Endothelial cell of umbilical vein (primary cell): ENCODE measurements at regions not wholly inside any gene's neighbourhood (a gene's known extent, or its start where the extent isn't known, plus 50 kb on each side); places are given as distances from the start of the nearest gene placed in this dataset.

Experiments
- BruUV-seq: library from RNA; stranded (reverse); fragments of 400-500 nt; replicated peaks from 2 replicates; lab custom pipeline; 2021; lab: Mats Ljungman, UMichigan
- CTCF ChIA-PET: fragments of 300-600, 350-600 bp; sonication (Branson Sonifier 250); formaldehyde crosslinking; loops from one replicate; lab custom pipeline; 2021; ENCODE audit warnings: antibody characterized with exemption, inconsistent platforms; lab: Charles Lee
- POLR2A ChIA-PET: fragments of 300-600, 350-600 bp; sonication (Branson Sonifier 250); formaldehyde crosslinking; loops from one replicate; lab custom pipeline; 2021; ENCODE audit warnings: antibody characterized with exemption, inconsistent platforms; lab: Charles Lee
- DNase-seq: peaks from one replicate; pipeline ENCODE4 v3.0.0-alpha.2; 2011; ENCODE audit warnings: low read depth, low spot score
- FAIRE-seq: peaks from 2 replicates; lab custom pipeline; 2011; peaks lifted over from hg19 to GRCh38; lab: Jason Lieb, UNC
- H2AFZ ChIP-seq: 2 replicates; pipeline ENCODE4 v1.6.0; 2012; ENCODE audit warnings: low read depth, low read length, control low read depth, inconsistent platforms
- H3K27ac ChIP-seq: 2 replicates; pipeline ENCODE4 v1.5.1; 2011; ENCODE audit warnings: low read depth, mild to moderate bottlenecking, control low read depth, low read length, moderate library complexity; ENCODE audit not compliant: insufficient read depth
- H3K27me3 ChIP-seq, 2 experiments: 2 replicates each; pipeline versions ENCODE4 v1.6.0 to v1.6.1; 2011; ENCODE audit warnings: low read length in 2 of 2, mixed read lengths in 1 of 2; ENCODE audit not compliant: control insufficient read depth in 2 of 2, insufficient read depth in 2 of 2
- H3K36me3 ChIP-seq, 2 experiments: 2 replicates in 1 of 2; 3 replicates in 1 of 2; pipeline ENCODE4 v1.5.1; 2011; ENCODE audit warnings: low read length in 2 of 2, mild to moderate bottlenecking in 1 of 2, moderate library complexity in 1 of 2; ENCODE audit not compliant: control insufficient read depth in 2 of 2, insufficient read depth in 2 of 2; ENCODE audit errors: extremely low read depth in 1 of 2
- H3K4me1 ChIP-seq: 3 replicates; pipeline ENCODE4 v1.5.1; 2011; ENCODE audit warnings: mild to moderate bottlenecking, low read length; ENCODE audit not compliant: control insufficient read depth, insufficient read depth; ENCODE audit errors: extremely low read depth
- H3K4me2 ChIP-seq: 2 replicates; pipeline ENCODE4 v1.6.1; 2011; ENCODE audit warnings: low read length, control low read depth, mixed read lengths; ENCODE audit not compliant: insufficient read depth
- H3K4me3 ChIP-seq, 3 experiments: fragments of 200-600 bp in 1 of 3; sonication (generic), shearing (Covaris generic) in 1 of 3; replicated peaks in 1 of 3; 2 replicates each; pipeline ENCODE4 v1.5.1; 2011 to 2016; ENCODE audit warnings: control low read depth in 3 of 3, low read length in 3 of 3, mild to moderate bottlenecking in 2 of 3, inconsistent platforms in 1 of 3, low read depth in 1 of 3, moderate library complexity in 1 of 3; ENCODE audit not compliant: insufficient read depth in 1 of 3
- H3K79me2 ChIP-seq: 2 replicates; pipeline ENCODE4 v1.6.0; 2012; ENCODE audit warnings: low read length, inconsistent platforms; ENCODE audit not compliant: control insufficient read depth, insufficient read depth
- H3K9ac ChIP-seq: replicated peaks from 2 replicates; pipeline ENCODE3; 2011; ENCODE audit warnings: low read length, control low read depth; ENCODE audit not compliant: insufficient read depth; ENCODE audit errors: extremely low read depth
- H3K9me1 ChIP-seq: replicated peaks from 3 replicates; pipeline ENCODE4 v1.6.0; 2011; ENCODE audit warnings: mild to moderate bottlenecking, low read length; ENCODE audit not compliant: control insufficient read depth, insufficient read depth; ENCODE audit errors: extremely low read depth
- H3K9me3 ChIP-seq: replicated peaks from 2 replicates; pipeline ENCODE4 v1.5.1; 2012; ENCODE audit warnings: low read length, inconsistent platforms; ENCODE audit not compliant: control insufficient read depth, insufficient read depth
- H4K20me1 ChIP-seq: replicated peaks from 2 replicates; pipeline ENCODE3; 2011; ENCODE audit warnings: mild to moderate bottlenecking, low read length; ENCODE audit not compliant: control insufficient read depth, insufficient read depth; ENCODE audit errors: extremely low read depth
- EZH2 ChIP-seq: IDR thresholded peaks from 2 replicates; pipeline ENCODE4 v1.6.1; 2012; ENCODE audit warnings: borderline replicate concordance, low read depth, mild to moderate bottlenecking, moderate library complexity, low read length, inconsistent platforms; ENCODE audit not compliant: severe bottlenecking
- FOS ChIP-seq: IDR thresholded peaks from 2 replicates; pipeline ENCODE4 v1.6.1; 2011; ENCODE audit warnings: mild to moderate bottlenecking, low read length, moderate library complexity, borderline replicate concordance; ENCODE audit not compliant: insufficient read depth
- GATA2 ChIP-seq: IDR thresholded peaks from 2 replicates; pipeline ENCODE4 v1.7.0; 2011; ENCODE audit warnings: low read depth, mild to moderate bottlenecking, moderate library complexity, mixed read lengths, low read length; ENCODE audit not compliant: insufficient read length, insufficient read depth
- JUN ChIP-seq: IDR thresholded peaks from 2 replicates; pipeline ENCODE4 v1.6.1; 2011; ENCODE audit warnings: borderline replicate concordance, low read depth; ENCODE audit not compliant: insufficient read length, insufficient read depth
- MYC ChIP-seq: IDR thresholded peaks from one replicate; pipeline ENCODE4 v1.6.1; 2011; ENCODE audit warnings: mild to moderate bottlenecking, low read depth, low read length
- POLR2A ChIP-seq: IDR thresholded peaks from 2 replicates; pipeline ENCODE4 v1.6.1; 2012; ENCODE audit warnings: low read depth, mild to moderate bottlenecking, control low read depth, low read length
- POLR2AphosphoS5 ChIP-seq: IDR thresholded peaks from 2 replicates; pipeline ENCODE4 v1.6.1; 2012; ENCODE audit warnings: low read depth, mild to moderate bottlenecking, control low read depth, low read length, moderate library complexity; ENCODE audit not compliant: insufficient read depth
- dilution Hi-C: fragments of 300-500 bp; cut with MboI; formaldehyde crosslinking; loops from one replicate; pipeline ENCODE4 v1.15.0; 2019; ENCODE audit warnings: low sequenced_read_pairs; ENCODE audit not compliant: extremely low pct_ligation_motif_present
- intact Hi-C: fragments of 100-400 bp; cut with micrococcal nuclease; formaldehyde crosslinking; loops from one replicate; pipeline ENCODE4 v1.10.0; 2022
- TF ChIP-seq, protein P1 (sequence below), 2 donors: IDR thresholded peaks; 1 replicate in 1 of 2; 2 replicates in 1 of 2; pipeline ENCODE4 v1.5.1; 2011; ENCODE audit warnings: low read length in 2 of 2, mild to moderate bottlenecking in 2 of 2, moderate library complexity in 2 of 2, control low read depth in 1 of 2, inconsistent platforms in 1 of 2, low read depth in 1 of 2; ENCODE audit not compliant: insufficient read depth in 1 of 2; ENCODE audit errors: extremely low read depth in 1 of 2
- TF ChIP-seq, protein P2 (sequence below): IDR thresholded peaks from 2 replicates; pipeline ENCODE4 v1.6.1; 2011; ENCODE audit not compliant: insufficient read depth, insufficient read length

DNA sequence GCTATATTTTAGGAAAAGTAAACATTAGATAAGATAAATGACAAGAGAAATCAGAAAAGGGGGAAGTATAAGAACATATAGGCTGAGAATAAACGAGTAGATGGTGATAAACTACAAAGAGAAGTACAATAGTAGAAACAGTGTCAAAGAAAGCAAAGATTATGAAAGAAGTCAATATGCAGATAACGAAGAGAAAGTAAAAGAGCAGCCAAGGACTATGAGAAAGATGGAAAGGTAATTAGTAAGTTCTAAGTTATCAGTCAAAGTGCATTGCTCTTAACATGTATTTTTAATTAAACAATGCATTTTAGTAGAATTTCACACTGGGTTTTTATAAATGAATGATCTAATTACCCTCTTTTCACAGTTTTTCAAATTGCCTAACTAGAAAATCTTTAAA, 1801.3 kb upstream of the PCDH10 start:
- no peaks in the 10 kb centered on the region for H3K79me2 ChIP-seq
- no peak overlapping the region for H3K27ac ChIP-seq
- no TSS peak for BruUV-seq
- H3K27me3 ChIP-seq, result no peaks in the 10 kb centered on the region
- H3K4me2 ChIP-seq, result no peak overlapping the region
- H3K9me1 ChIP-seq, result no peaks in the 10 kb centered on the region
- no peaks in the 10 kb centered on the region for H3K9me3 ChIP-seq
- DNase-seq (no peak), FAIRE-seq (no peak)
- H3K4me1 ChIP-seq, result no peaks in the 10 kb centered on the region
- intact Hi-C loops, result no loop called here
- no peak overlapping the region for H3K4me3 ChIP-seq
- no peaks in the 10 kb centered on the region for H4K20me1 ChIP-seq
- no peak for TF ChIP-seq POLR2AphosphoS5
- TF ChIP-seq, protein P1, sequence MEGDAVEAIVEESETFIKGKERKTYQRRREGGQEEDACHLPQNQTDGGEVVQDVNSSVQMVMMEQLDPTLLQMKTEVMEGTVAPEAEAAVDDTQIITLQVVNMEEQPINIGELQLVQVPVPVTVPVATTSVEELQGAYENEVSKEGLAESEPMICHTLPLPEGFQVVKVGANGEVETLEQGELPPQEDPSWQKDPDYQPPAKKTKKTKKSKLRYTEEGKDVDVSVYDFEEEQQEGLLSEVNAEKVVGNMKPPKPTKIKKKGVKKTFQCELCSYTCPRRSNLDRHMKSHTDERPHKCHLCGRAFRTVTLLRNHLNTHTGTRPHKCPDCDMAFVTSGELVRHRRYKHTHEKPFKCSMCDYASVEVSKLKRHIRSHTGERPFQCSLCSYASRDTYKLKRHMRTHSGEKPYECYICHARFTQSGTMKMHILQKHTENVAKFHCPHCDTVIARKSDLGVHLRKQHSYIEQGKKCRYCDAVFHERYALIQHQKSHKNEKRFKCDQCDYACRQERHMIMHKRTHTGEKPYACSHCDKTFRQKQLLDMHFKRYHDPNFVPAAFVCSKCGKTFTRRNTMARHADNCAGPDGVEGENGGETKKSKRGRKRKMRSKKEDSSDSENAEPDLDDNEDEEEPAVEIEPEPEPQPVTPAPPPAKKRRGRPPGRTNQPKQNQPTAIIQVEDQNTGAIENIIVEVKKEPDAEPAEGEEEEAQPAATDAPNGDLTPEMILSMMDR (IDR thresholded peaks at IDR 0.05; ENCODE audit: extremely low read depth in 1 of 2, insufficient read depth in 1 of 2, low read depth in 1 of 2, low read length in 2 of 2), result no peak
- no peak for TF ChIP-seq POLR2A
- TF ChIP-seq JUN, result no peak
- TF ChIP-seq, protein P2, sequence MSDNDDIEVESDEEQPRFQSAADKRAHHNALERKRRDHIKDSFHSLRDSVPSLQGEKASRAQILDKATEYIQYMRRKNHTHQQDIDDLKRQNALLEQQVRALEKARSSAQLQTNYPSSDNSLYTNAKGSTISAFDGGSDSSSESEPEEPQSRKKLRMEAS, result no peak
- TF ChIP-seq GATA2, result no peak
- TF ChIP-seq FOS, result no peak
- TF ChIP-seq EZH2, result no peak
- TF ChIP-seq MYC, result no peak
- dilution Hi-C loops, result no loop called here
- H3K36me3 ChIP-seq, result no peaks in the 10 kb centered on the region
- H2AFZ ChIP-seq, result no peak overlapping the region
- ChIA-PET CTCF (no interaction called here), POLR2A (no interaction called here)
- no peak overlapping the region for H3K9ac ChIP-seq
